MCF 10A (cell line): ENCODE measurements at regions not wholly inside any gene's neighbourhood (a gene's known extent, or its start where the extent isn't known, plus 50 kb on each side); places are given as distances from the start of the nearest gene placed in this dataset.

Experiments
- BruUV-seq: library from RNA; stranded (reverse); fragments of 400-500 nt; replicated peaks from 2 replicates; lab custom pipeline; 2021; lab: Mats Ljungman, UMichigan
- CTCF ChIA-PET: fragments of 300-600 bp; sonication (Branson Sonifier 250); formaldehyde crosslinking; extraction: SDS; loops from one replicate; lab custom pipeline; 2021; ENCODE audit warnings: antibody characterized with exemption, inconsistent platforms; lab: Yijun Ruan, JAX
- POLR2A ChIA-PET: fragments of 300-600, 350-650 bp; sonication (Branson Sonifier 250); formaldehyde crosslinking; extraction: SDS; loops from one replicate; lab custom pipeline; 2020; ENCODE audit warnings: antibody characterized with exemption, inconsistent platforms; lab: Yijun Ruan, JAX
- DNase-seq: peaks from one replicate; pipeline ENCODE4 v3.0.0-alpha.2; 2018; ENCODE audit not compliant: unreplicated experiment
- H3K27ac Mint-ChIP-seq: one replicate; pipeline ENCODE4 v1.8.0; 2022; ENCODE audit warnings: mild to moderate bottlenecking, low read depth, mixed read lengths; ENCODE audit not compliant: unreplicated experiment
- H3K27me3 Mint-ChIP-seq: one replicate; pipeline ENCODE4 v1.8.0; 2022; ENCODE audit warnings: mixed read lengths; ENCODE audit not compliant: insufficient read depth, unreplicated experiment
- H3K36me3 Mint-ChIP-seq: one replicate; pipeline ENCODE4 v1.8.0; 2022; ENCODE audit warnings: mild to moderate bottlenecking, moderate library complexity, mixed read lengths; ENCODE audit not compliant: insufficient read depth, unreplicated experiment
- H3K4me1 Mint-ChIP-seq: one replicate; pipeline ENCODE4 v1.8.0; 2022; ENCODE audit warnings: mixed read lengths; ENCODE audit not compliant: insufficient read depth, unreplicated experiment
- H3K4me3 Mint-ChIP-seq: one replicate; pipeline ENCODE4 v1.8.0; 2022; ENCODE audit warnings: mild to moderate bottlenecking, moderate library complexity, mixed read lengths; ENCODE audit not compliant: unreplicated experiment
- H3K9me3 Mint-ChIP-seq: one replicate; pipeline ENCODE4 v1.8.0; 2022; ENCODE audit warnings: mixed read lengths; ENCODE audit not compliant: unreplicated experiment
- CTCF ChIP-seq: fragments of 200-600 bp; IDR thresholded peaks from one replicate; pipeline ENCODE4 v1.8.0; 2022; ENCODE audit warnings: antibody characterized with exemption, mild to moderate bottlenecking; ENCODE audit not compliant: unreplicated experiment
- intact Hi-C: fragments of 100-400 bp; cut with micrococcal nuclease; formaldehyde crosslinking; loops from 2 replicates; pipeline ENCODE4 v1.14.1; 2022

- no peak overlapping the region for H3K4me3 Mint-ChIP-seq
- intact Hi-C loops = no loop called here
- no peak for TF ChIP-seq CTCF
- no peaks in the 10 kb centered on the region for H3K36me3 Mint-ChIP-seq
- CTCF ChIA-PET = interaction anchor here (1.2 kb wide), 1 partner anchor 19 kb away, joined by 6 read pairs; no protein-coding TSS in a partner anchor
- no peaks in the 10 kb centered on the region for H3K4me1 Mint-ChIP-seq
- H3K27ac Mint-ChIP-seq = no peak overlapping the region
- BruUV-seq = no TSS peak
- H3K27me3 Mint-ChIP-seq = peaks cover 23% of the 10 kb centered on the region
- POLR2A ChIA-PET = no interaction called here
- DNase-seq = no peak
- no peaks in the 10 kb centered on the region for H3K9me3 Mint-ChIP-seq
These were observed 362.6 kb downstream of the MATN1 start for GRCh38 chr1:30360753-30361152.

GRCh38 chr1:30360281-30360680 is 363.1 kb downstream of the MATN1 start:
- Mint-ChIP-seq H3K27me3 (peaks cover 28% of the 10 kb centered on the region), H3K4me3 (no peak overlapping the region), H3K9me3 (no peaks in the 10 kb centered on the region), H3K36me3 (no peaks in the 10 kb centered on the region), H3K4me1 (no peaks in the 10 kb centered on the region), H3K27ac (no peak overlapping the region)
- ChIA-PET CTCF (interaction anchor here (1.2 kb wide), 1 partner anchor 20 kb away, joined by 6 read pairs; no protein-coding TSS in a partner anchor), POLR2A (no interaction called here)
- no peak for TF ChIP-seq CTCF
- no TSS peak for BruUV-seq
- intact Hi-C loops = no loop called here
- no peak for DNase-seq

GRCh38 chr1:30359539-30360220 is 363.7 kb downstream of the MATN1 start:
- no peaks in the 10 kb centered on the region for H3K36me3 Mint-ChIP-seq
- H3K4me3 Mint-ChIP-seq = no peak overlapping the region
- H3K27me3 Mint-ChIP-seq = peaks cover 34% of the 10 kb centered on the region
- POLR2A ChIA-PET = no interaction called here
- intact Hi-C loops = no loop called here
- no peak for TF ChIP-seq CTCF
- no peaks in the 10 kb centered on the region for H3K4me1 Mint-ChIP-seq
- CTCF ChIA-PET = interaction anchor here (0.7 to 1.2 kb wide), 2 partner anchors 21 to 672 kb away, joined by 3 to 6 read pairs; no protein-coding TSS in a partner anchor
- no peak overlapping the region for H3K27ac Mint-ChIP-seq
- BruUV-seq = no TSS peak
- no peaks in the 10 kb centered on the region for H3K9me3 Mint-ChIP-seq
- DNase-seq = no peak

GRCh38 chr1:30358500-30358899 is 364.9 kb downstream of the MATN1 start:
- Mint-ChIP-seq H3K4me3 (no peak overlapping the region), H3K27ac (no peak overlapping the region), H3K27me3 (peaks cover 38% of the 10 kb centered on the region), H3K36me3 (no peaks in the 10 kb centered on the region), H3K4me1 (no peaks in the 10 kb centered on the region), H3K9me3 (no peaks in the 10 kb centered on the region)
- intact Hi-C loops = no loop called here
- DNase-seq = no peak
- ChIA-PET CTCF (no interaction called here), POLR2A (no interaction called here)
- no TSS peak for BruUV-seq
- no peak for TF ChIP-seq CTCF
